CD4-positive, alpha-beta T cell (primary cell): ENCODE measurements at regions not wholly inside any gene's neighbourhood (a gene's known extent, or its start where the extent isn't known, plus 50 kb on each side); places are given as distances from the start of the nearest gene placed in this dataset.
"Not testable (repeated sequence)": the region's sequence is repeated elsewhere in the genome, so short reads cannot be mapped to it uniquely, and the experiment has no call there.

Source experiments
- ATAC-seq: fragments of 200-7000 bp; cut with Tn5 transposase; one replicate; pipeline ENCODE4 v1.10.0; 2022; ENCODE audit warnings: mild to moderate bottlenecking; ENCODE audit not compliant: poor library complexity
- CTCF ChIA-PET: fragments of 350-600 bp; sonication (Branson Sonifier 250); formaldehyde crosslinking; loops from one replicate; lab custom pipeline; 2021; ENCODE audit warnings: antibody characterized with exemption, inconsistent platforms; lab: Charles Lee
- POLR2A ChIA-PET: fragments of 350-600 bp; sonication (Branson Sonifier 250); formaldehyde crosslinking; loops from one replicate; lab custom pipeline; 2021; ENCODE audit warnings: antibody characterized with exemption, inconsistent platforms; lab: Charles Lee
- DNase-seq, 14 experiments: peaks; one replicate each; pipeline ENCODE4 v3.0.0-alpha.2; 2013 to 2020; ENCODE audit warnings: mixed read lengths in 2 of 14
- H3K27ac ChIP-seq, 2 donors: one replicate each; pipeline versions ENCODE4 v1.5.1 to v1.7.0; 2013; ENCODE audit warnings: low read length in 2 of 2, low read depth in 1 of 2, mild to moderate bottlenecking in 1 of 2
- H3K27me3 ChIP-seq, 2 experiments: 1 replicate in 1 of 2; 2 replicates in 1 of 2; pipeline versions ENCODE4 v1.6.1 to v1.7.0; 2013; ENCODE audit warnings: low read length in 2 of 2, control low read depth in 1 of 2, mild to moderate bottlenecking in 1 of 2, moderate library complexity in 1 of 2; ENCODE audit not compliant: insufficient read depth in 2 of 2, control insufficient read depth in 1 of 2
- H3K36me3 ChIP-seq: one replicate; pipeline ENCODE4 v1.6.1; 2013; ENCODE audit warnings: low read length, control low read depth; ENCODE audit not compliant: insufficient read depth
- H3K4me1 ChIP-seq: one replicate; pipeline ENCODE4 v1.6.1; 2013; ENCODE audit warnings: low read length, control low read depth; ENCODE audit not compliant: insufficient read depth
- H3K4me3 ChIP-seq: one replicate; pipeline ENCODE4 v1.5.1; 2013; ENCODE audit warnings: mild to moderate bottlenecking, low read length, moderate library complexity
- H3K9me3 ChIP-seq, 2 experiments: 1 replicate in 1 of 2; 2 replicates in 1 of 2; pipeline versions ENCODE4 v1.6.1 to v1.7.0; 2013; ENCODE audit warnings: low read length in 2 of 2, mild to moderate bottlenecking in 2 of 2, control low read depth in 1 of 2, moderate library complexity in 1 of 2; ENCODE audit not compliant: control insufficient read depth in 1 of 2, insufficient read depth in 1 of 2
- H3K27ac Mint-ChIP-seq: one replicate; pipeline ENCODE4 v1.8.0; 2020; ENCODE audit warnings: mixed read lengths
- H3K27me3 Mint-ChIP-seq: one replicate; pipeline ENCODE4 v1.8.0; 2021; ENCODE audit warnings: mixed read lengths
- H3K36me3 Mint-ChIP-seq: one replicate; pipeline ENCODE4 v1.8.0; 2021; ENCODE audit warnings: low read depth, mixed read lengths
- H3K4me1 Mint-ChIP-seq: one replicate; pipeline ENCODE4 v1.8.0; 2021; ENCODE audit warnings: low read depth, mixed read lengths
- H3K4me3 Mint-ChIP-seq: one replicate; pipeline ENCODE4 v1.8.0; 2020; ENCODE audit warnings: mild to moderate bottlenecking, mixed read lengths
- H3K9me3 Mint-ChIP-seq: one replicate; pipeline ENCODE4 v1.8.0; 2020; ENCODE audit warnings: mixed read lengths
- intact Hi-C, 2 experiments: fragments of 100-400 bp; cut with DNase I in 1 of 2; cut with micrococcal nuclease in 1 of 2; formaldehyde crosslinking; loops; one replicate each; pipeline versions ENCODE4 v1.15.1 to v1.9.0; 2023 to 2025; cut with DNase I, micrococcal nuclease
- TF ChIP-seq, protein P1 (sequence below): fragments of 200-600 bp; IDR thresholded peaks from one replicate; pipeline ENCODE4 v1.8.0; 2022; ENCODE audit warnings: antibody characterized with exemption, mild to moderate bottlenecking

DNA sequence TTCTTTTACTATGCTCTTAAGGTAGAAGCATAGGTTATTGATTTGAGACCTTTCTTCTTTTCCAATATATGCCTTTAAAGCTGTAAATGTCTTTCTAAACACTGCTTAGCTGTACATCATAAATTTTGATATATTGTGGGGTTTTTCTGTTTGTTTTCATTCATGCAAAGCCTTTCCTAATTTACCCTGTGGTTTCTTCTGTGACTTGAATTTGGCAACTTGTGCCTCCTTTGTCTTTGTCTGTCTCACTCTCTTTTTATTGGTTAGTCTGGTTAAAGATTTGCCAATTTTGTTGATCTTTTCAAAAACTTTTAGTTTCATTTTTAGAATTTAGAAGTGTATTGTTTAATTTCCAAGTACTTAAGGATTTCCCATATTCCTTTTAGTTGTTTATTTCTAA lies 343.1 kb downstream of the OXSM start:
- no peak overlapping the region for H3K4me3 Mint-ChIP-seq
- intact Hi-C loops: no loop called here
- H3K4me1 ChIP-seq: no peaks in the 10 kb centered on the region
- peaks cover 0 to 7% of the 10 kb centered on the region in 2 experiments for H3K9me3 ChIP-seq
- ATAC-seq (no peak), DNase-seq (no peak)
- no peak overlapping the region for H3K4me3 ChIP-seq
- H3K27ac Mint-ChIP-seq: no peak overlapping the region
- TF ChIP-seq, protein P1, sequence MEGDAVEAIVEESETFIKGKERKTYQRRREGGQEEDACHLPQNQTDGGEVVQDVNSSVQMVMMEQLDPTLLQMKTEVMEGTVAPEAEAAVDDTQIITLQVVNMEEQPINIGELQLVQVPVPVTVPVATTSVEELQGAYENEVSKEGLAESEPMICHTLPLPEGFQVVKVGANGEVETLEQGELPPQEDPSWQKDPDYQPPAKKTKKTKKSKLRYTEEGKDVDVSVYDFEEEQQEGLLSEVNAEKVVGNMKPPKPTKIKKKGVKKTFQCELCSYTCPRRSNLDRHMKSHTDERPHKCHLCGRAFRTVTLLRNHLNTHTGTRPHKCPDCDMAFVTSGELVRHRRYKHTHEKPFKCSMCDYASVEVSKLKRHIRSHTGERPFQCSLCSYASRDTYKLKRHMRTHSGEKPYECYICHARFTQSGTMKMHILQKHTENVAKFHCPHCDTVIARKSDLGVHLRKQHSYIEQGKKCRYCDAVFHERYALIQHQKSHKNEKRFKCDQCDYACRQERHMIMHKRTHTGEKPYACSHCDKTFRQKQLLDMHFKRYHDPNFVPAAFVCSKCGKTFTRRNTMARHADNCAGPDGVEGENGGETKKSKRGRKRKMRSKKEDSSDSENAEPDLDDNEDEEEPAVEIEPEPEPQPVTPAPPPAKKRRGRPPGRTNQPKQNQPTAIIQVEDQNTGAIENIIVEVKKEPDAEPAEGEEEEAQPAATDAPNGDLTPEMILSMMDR: no peak
- H3K4me1 Mint-ChIP-seq: no peaks in the 10 kb centered on the region
- no peaks in the 10 kb centered on the region for H3K36me3 ChIP-seq
- POLR2A ChIA-PET: no interaction called here
- H3K36me3 Mint-ChIP-seq: no peaks in the 10 kb centered on the region
- H3K27ac ChIP-seq: no peak overlapping the region
- no peaks in the 10 kb centered on the region for H3K27me3 Mint-ChIP-seq
- CTCF ChIA-PET: no interaction called here
- H3K27me3 ChIP-seq: no peaks in the 10 kb centered on the region
- H3K9me3 Mint-ChIP-seq: no peaks in the 10 kb centered on the region

DNA sequence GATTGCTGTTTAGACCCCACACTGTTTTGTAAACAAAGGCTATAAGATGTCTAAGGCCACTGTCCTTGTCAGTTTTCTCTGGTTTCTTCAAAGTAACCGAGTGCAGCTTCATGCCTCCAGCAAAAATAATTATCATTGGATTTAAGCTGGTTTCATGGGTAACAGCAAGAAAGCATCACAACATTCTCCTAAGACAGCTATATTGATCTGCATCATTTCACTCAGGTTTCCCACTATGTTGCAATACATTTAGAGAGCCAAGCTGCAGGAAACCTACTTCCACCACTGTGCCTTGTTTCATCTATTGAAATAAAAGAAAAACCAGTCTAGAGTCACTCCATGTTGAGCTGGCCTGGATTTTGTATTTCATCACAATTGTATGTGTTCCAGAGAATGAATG lies 351.4 kb downstream of the OXSM start:
- Mint-ChIP-seq H3K36me3 (no peaks in the 10 kb centered on the region), H3K4me1 (no peaks in the 10 kb centered on the region), H3K9me3 (peaks cover 2% of the 10 kb centered on the region), H3K27me3 (no peaks in the 10 kb centered on the region), H3K27ac (no peak overlapping the region), H3K4me3 (no peak overlapping the region)
- ATAC-seq (no peak), DNase-seq (no peak)
- Histone ChIP-seq H3K27me3 (no peaks in the 10 kb centered on the region), H3K36me3 (no peaks in the 10 kb centered on the region), H3K27ac (no peak overlapping the region), H3K4me1 (no peaks in the 10 kb centered on the region), H3K9me3 (peaks cover 3 to 7% of the 10 kb centered on the region in 2 experiments), H3K4me3 (no peak overlapping the region)
- ChIA-PET CTCF (no interaction called here), POLR2A (no interaction called here)
- TF ChIP-seq, protein P1: no peak
- intact Hi-C loops: no loop called here

DNA sequence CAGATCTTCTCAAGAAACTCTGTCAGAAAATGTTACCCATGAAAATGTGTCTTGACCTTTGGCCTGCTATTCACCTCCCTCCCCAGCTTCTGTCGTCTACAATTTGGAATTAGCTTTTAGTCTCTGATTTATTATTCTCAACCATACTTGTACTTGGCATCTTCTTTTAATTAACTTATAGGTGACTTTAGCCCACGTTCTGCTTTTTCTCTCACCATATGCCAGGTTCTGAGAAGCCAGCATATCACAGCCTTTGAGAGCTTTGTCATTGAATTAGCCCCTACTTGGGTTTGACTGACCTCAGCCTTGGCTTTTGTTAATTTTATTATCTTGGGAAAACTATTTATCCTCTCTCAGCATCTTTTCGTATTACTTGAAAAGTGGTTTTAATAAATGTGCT lies 355.9 kb downstream of the OXSM start:
- POLR2A ChIA-PET: no interaction called here
- no peaks in the 10 kb centered on the region for H3K27me3 ChIP-seq
- CTCF ChIA-PET: no interaction called here
- H3K27ac ChIP-seq: no peak overlapping the region
- DNase-seq (no peak), ATAC-seq (no peak)
- no peaks in the 10 kb centered on the region for H3K36me3 Mint-ChIP-seq
- no peaks in the 10 kb centered on the region for H3K4me1 Mint-ChIP-seq
- no peaks in the 10 kb centered on the region for H3K27me3 Mint-ChIP-seq
- peaks cover 6% of the 10 kb centered on the region for H3K9me3 Mint-ChIP-seq
- H3K9me3 ChIP-seq: peaks cover 0 to 6% of the 10 kb centered on the region in 2 experiments
- TF ChIP-seq, protein P1: no peak
- no peak overlapping the region for H3K4me3 Mint-ChIP-seq
- no peaks in the 10 kb centered on the region for H3K4me1 ChIP-seq
- no peak overlapping the region for H3K4me3 ChIP-seq
- intact Hi-C loops: no loop called here
- no peaks in the 10 kb centered on the region for H3K36me3 ChIP-seq
- no peak overlapping the region for H3K27ac Mint-ChIP-seq

DNA sequence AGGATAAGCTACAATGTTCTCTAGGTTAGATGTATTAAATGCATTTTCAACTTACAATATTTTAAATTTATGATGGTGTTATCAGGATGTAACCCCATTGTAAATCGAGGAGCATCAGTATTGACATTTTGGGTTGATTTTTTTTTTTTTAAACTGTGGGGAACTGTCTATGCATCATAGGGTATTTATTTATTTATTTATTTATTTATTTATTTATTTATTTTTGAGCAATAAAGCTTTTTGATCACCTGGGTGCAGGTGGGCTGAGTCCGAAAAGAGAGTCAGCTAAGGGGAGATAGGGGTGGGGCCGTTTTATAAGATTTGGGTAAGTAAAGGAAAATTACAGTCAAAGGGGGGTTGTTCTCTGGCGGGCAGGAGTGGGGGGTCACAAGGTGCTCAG lies 367.5 kb downstream of the OXSM start:
- H3K27me3 ChIP-seq, DNase-seq, H3K4me1 Mint-ChIP-seq, H3K9me3 Mint-ChIP-seq, intact Hi-C loops, H3K9me3 ChIP-seq, H3K4me3 Mint-ChIP-seq, CTCF ChIA-PET, H3K4me1 ChIP-seq, POLR2A ChIA-PET, H3K27me3 Mint-ChIP-seq, H3K4me3 ChIP-seq, H3K27ac ChIP-seq, H3K36me3 Mint-ChIP-seq, H3K36me3 ChIP-seq, H3K27ac Mint-ChIP-seq, ATAC-seq: not testable (repeated sequence)
